SH-SY5Y (cell line): ENCODE measurements at regions not wholly inside any gene's neighbourhood (a gene's known extent, or its start where the extent isn't known, plus 50 kb on each side); places are given as distances from the start of the nearest gene placed in this dataset.

Source experiments
- GATA2 ChIP-seq: IDR thresholded peaks from 2 replicates; pipeline ENCODE4 v1.6.1; 2011; ENCODE audit warnings: mild to moderate bottlenecking, low read depth, low read length
- GATA3 ChIP-seq: IDR thresholded peaks from 2 replicates; pipeline ENCODE4 v1.6.1; 2011; ENCODE audit warnings: low read depth, mild to moderate bottlenecking, low read length, moderate library complexity

- TF ChIP-seq GATA2: no peak
- no peak for TF ChIP-seq GATA3
These were observed 241.0 kb upstream of the SNX7 start for GRCh38 chr1:98420376-98421084.
